ENCODE measurements at regions not wholly inside any gene's neighbourhood (a gene's known extent, or its start where the extent isn't known, plus 50 kb on each side); places are given as distances from the start of the nearest gene placed in this dataset.

GRCh38 chr2:221285148-221285547, 287.0 kb downstream of the EPHA4 start:
- no peak overlapping the region for H3K27ac ChIP-seq
- H3K27me3 ChIP-seq = no peaks in the 10 kb centered on the region
- no peak for DNase-seq
- no peak overlapping the region for H3K4me3 ChIP-seq
- TF ChIP-seq CTCF (IDR thresholded peaks at IDR 0.05) = no peak
- no peak for TF ChIP-seq POLR2A (IDR thresholded peaks at IDR 0.05)
- H3K36me3 ChIP-seq = no peaks in the 10 kb centered on the region
- no peaks in the 10 kb centered on the region for H3K4me1 ChIP-seq
- H3K9me3 ChIP-seq = no peaks in the 10 kb centered on the region
- intact Hi-C loops (cut with DNase I; ENCODE audit: low total_unique reads) = no loop called here

GRCh38 chr2:221286406-221286805, 285.7 kb downstream of the EPHA4 start:
- Histone ChIP-seq H3K4me3 (no peak overlapping the region), H3K27ac (no peak overlapping the region), H3K36me3 (no peaks in the 10 kb centered on the region), H3K27me3 (no peaks in the 10 kb centered on the region), H3K9me3 (no peaks in the 10 kb centered on the region), H3K4me1 (no peaks in the 10 kb centered on the region)
- intact Hi-C loops (cut with DNase I; ENCODE audit: low total_unique reads) = no loop called here
- no peak for TF ChIP-seq CTCF (IDR thresholded peaks at IDR 0.05)
- TF ChIP-seq POLR2A (IDR thresholded peaks at IDR 0.05) = no peak
- DNase-seq = no peak

- Histone ChIP-seq H3K27me3 (no peaks in the 10 kb centered on the region), H3K9me3 (no peaks in the 10 kb centered on the region), H3K36me3 (no peaks in the 10 kb centered on the region), H3K27ac (no peak overlapping the region), H3K4me3 (no peak overlapping the region), H3K4me1 (no peaks in the 10 kb centered on the region)
- intact Hi-C loops (cut with DNase I; ENCODE audit: low total_unique reads) = no loop called here
- no peak for DNase-seq
- TF ChIP-seq POLR2A (IDR thresholded peaks at IDR 0.05) (no peak), CTCF (IDR thresholded peaks at IDR 0.05) (no peak)
Observed at GRCh38 chr2:221289389-221289788, 282.7 kb downstream of the EPHA4 start.

- H3K27me3 ChIP-seq = no peaks in the 10 kb centered on the region
- intact Hi-C loops (cut with DNase I; ENCODE audit: low total_unique reads) = no loop called here
- TF ChIP-seq CTCF (IDR thresholded peaks at IDR 0.05) = no peak
- no peak for TF ChIP-seq POLR2A (IDR thresholded peaks at IDR 0.05)
- no peak for DNase-seq
- no peak overlapping the region for H3K27ac ChIP-seq
- no peaks in the 10 kb centered on the region for H3K9me3 ChIP-seq
- H3K4me3 ChIP-seq = no peak overlapping the region
- no peaks in the 10 kb centered on the region for H3K4me1 ChIP-seq
- no peaks in the 10 kb centered on the region for H3K36me3 ChIP-seq
Observed at GRCh38 chr2:221289846-221290245, 282.3 kb downstream of the EPHA4 start.

GRCh38 chr2:221293949-221294742, 278.0 kb downstream of the EPHA4 start:
- no peak for DNase-seq
- Histone ChIP-seq H3K4me3 (no peak overlapping the region), H3K27me3 (no peaks in the 10 kb centered on the region), H3K9me3 (no peaks in the 10 kb centered on the region), H3K27ac (no peak overlapping the region), H3K36me3 (no peaks in the 10 kb centered on the region), H3K4me1 (no peaks in the 10 kb centered on the region)
- intact Hi-C loops (cut with DNase I; ENCODE audit: low total_unique reads) = no loop called here
- TF ChIP-seq CTCF (IDR thresholded peaks at IDR 0.05) (no peak), POLR2A (IDR thresholded peaks at IDR 0.05) (no peak)
